ENCODE measurements at regions not wholly inside any gene's neighbourhood (a gene's known extent, or its start where the extent isn't known, plus 50 kb on each side); places are given as distances from the start of the nearest gene placed in this dataset.

GRCh38 chr5:7983433-7983832, 114.5 kb downstream of the MTRR start:
- TF ChIP-seq POLR2A (IDR thresholded peaks at IDR 0.05; ENCODE audit: low read length) (no peak), GATA1 (IDR thresholded peaks at IDR 0.05; ENCODE audit: low read depth, low read length) (no peak)
